Liver (tissue), 7 donors: ENCODE measurements at regions not wholly inside any gene's neighbourhood (a gene's known extent, or its start where the extent isn't known, plus 50 kb on each side); places are given as distances from the start of the nearest gene placed in this dataset.

ENCODE experiments used
- DNase-seq: peaks from one replicate; pipeline ENCODE4 v3.0.0-alpha.2; 2017; ENCODE audit warnings: low spot score
- H3K27ac ChIP-seq, 2 donors: one replicate each; pipeline ENCODE4 v1.7.0; 2013; ENCODE audit warnings: inconsistent platforms in 2 of 2, low read length in 2 of 2, control low read depth in 1 of 2, low read depth in 1 of 2, mild to moderate bottlenecking in 1 of 2
- H3K27me3 ChIP-seq, 4 donors: one replicate each; pipeline versions ENCODE4 v1.6.1 to v1.7.0; 2013; ENCODE audit warnings: low read length in 3 of 4, inconsistent platforms in 1 of 4, mild to moderate bottlenecking in 1 of 4, moderate library complexity in 1 of 4; ENCODE audit not compliant: control insufficient read depth in 4 of 4, insufficient read depth in 4 of 4
- H3K36me3 ChIP-seq, 4 donors: one replicate each; pipeline versions ENCODE4 v1.6.1 to v1.7.0; 2013; ENCODE audit warnings: low read length in 3 of 4, mild to moderate bottlenecking in 3 of 4, low read depth in 1 of 4, moderate library complexity in 1 of 4; ENCODE audit not compliant: control insufficient read depth in 4 of 4, insufficient read depth in 3 of 4
- H3K4me1 ChIP-seq, 4 donors: one replicate each; pipeline versions ENCODE4 v1.6.1 to v1.7.0; 2013; ENCODE audit warnings: low read length in 3 of 4, mild to moderate bottlenecking in 3 of 4, moderate library complexity in 1 of 4; ENCODE audit not compliant: control insufficient read depth in 4 of 4, insufficient read depth in 4 of 4
- H3K4me3 ChIP-seq, 3 donors: one replicate each; pipeline versions ENCODE4 v1.6.1 to v1.7.0; 2013; ENCODE audit warnings: low read length in 3 of 3, control low read depth in 1 of 3, low read depth in 1 of 3, mild to moderate bottlenecking in 1 of 3
- H3K9ac ChIP-seq, 2 donors: one replicate each; pipeline ENCODE4 v1.7.0; 2013; ENCODE audit warnings: low read length in 2 of 2, mild to moderate bottlenecking in 2 of 2, moderate library complexity in 2 of 2, control low read depth in 1 of 2, low read depth in 1 of 2
- H3K9me3 ChIP-seq, 4 donors: one replicate each; pipeline versions ENCODE4 v1.6.1 to v1.7.0; 2013; ENCODE audit warnings: low read length in 3 of 4; ENCODE audit not compliant: control insufficient read depth in 4 of 4
- ATF3 ChIP-seq: IDR thresholded peaks from 2 replicates; pipeline ENCODE4 v1.6.1; 2016; ENCODE audit warnings: antibody characterized with exemption
- EGR1 ChIP-seq, 2 donors: IDR thresholded peaks; 2 replicates each; pipeline ENCODE4 v1.6.1; 2016 to 2018; ENCODE audit warnings: antibody characterized with exemption in 2 of 2, low read depth in 2 of 2
- FOXA1 ChIP-seq: IDR thresholded peaks from 2 replicates; pipeline ENCODE4 v1.6.1; 2016; ENCODE audit warnings: antibody characterized with exemption
- FOXA2 ChIP-seq: IDR thresholded peaks from 2 replicates; pipeline ENCODE4 v1.6.1; 2016; ENCODE audit warnings: antibody characterized with exemption
- GABPA ChIP-seq, 2 donors: IDR thresholded peaks in 1 of 2; conservative IDR thresholded peaks in 1 of 2; 2 replicates each; pipeline ENCODE4 v1.6.1; 2016; ENCODE audit warnings: antibody characterized with exemption in 2 of 2, mild to moderate bottlenecking in 1 of 2, moderate library complexity in 1 of 2
- HNF4A ChIP-seq, 2 donors: conservative IDR thresholded peaks; 2 replicates each; pipeline ENCODE4 v1.6.1; 2016; ENCODE audit warnings: antibody characterized with exemption in 2 of 2, mild to moderate bottlenecking in 2 of 2
- HNF4G ChIP-seq: IDR thresholded peaks from 2 replicates; pipeline ENCODE4 v1.6.1; 2016; ENCODE audit warnings: antibody characterized with exemption
- JUND ChIP-seq, 2 donors: IDR thresholded peaks; 2 replicates each; pipeline ENCODE4 v1.6.1; 2016; ENCODE audit warnings: antibody characterized with exemption in 2 of 2
- MAX ChIP-seq: IDR thresholded peaks from 2 replicates; pipeline ENCODE4 v1.6.1; 2016; ENCODE audit warnings: antibody characterized with exemption
- REST ChIP-seq: IDR thresholded peaks from 2 replicates; pipeline ENCODE4 v1.6.1; 2016; ENCODE audit warnings: antibody characterized with exemption, mild to moderate bottlenecking
- SP1 ChIP-seq: IDR thresholded peaks from 2 replicates; pipeline ENCODE4 v1.6.1; 2018; ENCODE audit warnings: antibody characterized with exemption, mild to moderate bottlenecking
- TAF1 ChIP-seq: conservative IDR thresholded peaks from 2 replicates; pipeline ENCODE4 v1.6.1; 2016; ENCODE audit warnings: antibody characterized with exemption, mild to moderate bottlenecking
- YY1 ChIP-seq: IDR thresholded peaks from 2 replicates; pipeline ENCODE4 v1.6.1; 2016; ENCODE audit warnings: antibody characterized with exemption, mild to moderate bottlenecking
- WGBS: extraction: QIAGEN DNeasy Blood & Tissue Kit; methylation state at CpG from one replicate; pipeline ENCODE4 v1.1.7; 2013; 5-methylcytosine and 5-hydroxymethylcytosine counted together
- donor health status: healthy.
- donor health status: healthy.
- donor health status: healthy.
- donor health status: healthy.

- H3K9me3 ChIP-seq: no peaks in the 10 kb centered on the region
- DNase-seq: no peak
- no peak overlapping the region for H3K9ac ChIP-seq
- TF ChIP-seq FOXA2 (no peak), MAX (no peak), FOXA1 (no peak), YY1 (no peak), TAF1 (no peak), HNF4A (conservative IDR thresholded peaks at IDR 0.05) (no peak), ATF3 (no peak), HNF4G (no peak), GABPA (IDR thresholded peaks at IDR 0.05 in 1 of 2, conservative IDR thresholded peaks at IDR 0.05 in 1 of 2) (no peak), EGR1 (IDR thresholded peaks at IDR 0.05; ENCODE audit: low read depth in 2 of 2) (no peak)
- H3K27me3 ChIP-seq: no peaks in the 10 kb centered on the region
- no peaks in the 10 kb centered on the region for H3K36me3 ChIP-seq
- no peak overlapping the region for H3K27ac ChIP-seq
- H3K4me3 ChIP-seq: no peak overlapping the region
- H3K4me1 ChIP-seq: no peaks in the 10 kb centered on the region
- WGBS: 94% methylated on average over 1 of the region's 1 CpG
These were observed 545.6 kb upstream of the MEF2C start for GRCh38 chr5:89428624-89429023.

- DNase-seq: no peak
- no peak overlapping the region for H3K27ac ChIP-seq
- no peaks in the 10 kb centered on the region for H3K36me3 ChIP-seq
- no peak overlapping the region for H3K9ac ChIP-seq
- H3K9me3 ChIP-seq: peaks cover 0 to 5% (median 0%) of the 10 kb centered on the region in 4 donors
- TF ChIP-seq TAF1 (no peak), GABPA (IDR thresholded peaks at IDR 0.05 in 1 of 2, conservative IDR thresholded peaks at IDR 0.05 in 1 of 2) (no peak), SP1 (no peak)
- no peaks in the 10 kb centered on the region for H3K27me3 ChIP-seq
- no peak overlapping the region for H3K4me3 ChIP-seq
- 77% methylated on average over 3 of the region's 3 CpGs for WGBS
- H3K4me1 ChIP-seq: no peaks in the 10 kb centered on the region
These were observed 542.1 kb upstream of the MEF2C start for GRCh38 chr5:89425062-89425461.

GRCh38 chr5:89421035-89421434 lies 538.1 kb upstream of the MEF2C start:
- TF ChIP-seq JUND (IDR thresholded peaks at IDR 0.05): peak in 1 of 2 donors; percentile 41
- no peak for TF ChIP-seq REST
- Histone ChIP-seq H3K4me1 (no peaks in the 10 kb centered on the region), H3K9ac (no peak overlapping the region), H3K27ac (no peak overlapping the region), H3K9me3 (peaks cover 0 to 5% (median 0%) of the 10 kb centered on the region in 4 donors), H3K36me3 (no peaks in the 10 kb centered on the region), H3K27me3 (no peaks in the 10 kb centered on the region), H3K4me3 (no peak overlapping the region)
- no peak for DNase-seq
- WGBS: 37% methylated on average over 1 of the region's 1 CpG
